WTC11 (cell line): ENCODE measurements at regions not wholly inside any gene's neighbourhood (a gene's known extent, or its start where the extent isn't known, plus 50 kb on each side); places are given as distances from the start of the nearest gene placed in this dataset.

Source experiments
- ATAC-seq: fragments of 200-7000 bp; cut with Tn5 transposase; 2 replicates; pipeline ENCODE4 v1.10.0; 2021; ENCODE audit warnings: mild to moderate bottlenecking, moderate library complexity
- CTCF ChIA-PET: fragments of 300-600 bp; sonication (Branson Sonifier 250); formaldehyde crosslinking; loops from one replicate; lab custom pipeline; 2021; ENCODE audit warnings: antibody characterized with exemption; lab: Charles Lee
- POLR2A ChIA-PET: fragments of 350-600 bp; sonication (Branson Sonifier 250); formaldehyde crosslinking; loops from one replicate; lab custom pipeline; 2021; ENCODE audit warnings: antibody characterized with exemption; lab: Charles Lee
- DNase-seq: peaks from one replicate; pipeline ENCODE4 v3.0.0; 2021; ENCODE audit warnings: low spot score
- H3K27ac Mint-ChIP-seq: 2 replicates; pipeline ENCODE4 v1.8.0; 2021; ENCODE audit warnings: mixed read lengths
- H3K27me3 Mint-ChIP-seq: 2 replicates; pipeline ENCODE4 v1.8.0; 2021; ENCODE audit warnings: low read depth, mild to moderate bottlenecking, moderate library complexity, mixed read lengths
- H3K36me3 Mint-ChIP-seq: 2 replicates; pipeline ENCODE4 v1.8.0; 2021; ENCODE audit warnings: mixed read lengths
- H3K4me1 Mint-ChIP-seq: 2 replicates; pipeline ENCODE4 v1.8.0; 2022; ENCODE audit warnings: mixed read lengths
- H3K4me3 Mint-ChIP-seq: 2 replicates; pipeline ENCODE4 v1.8.0; 2021; ENCODE audit warnings: mild to moderate bottlenecking, moderate library complexity, mixed read lengths
- H3K9me3 Mint-ChIP-seq: 2 replicates; pipeline ENCODE4 v1.8.0; 2021; ENCODE audit warnings: mixed read lengths
- FOXP1 ChIP-seq: sonication (generic); formaldehyde crosslinking; IDR thresholded peaks from 2 replicates; pipeline ENCODE4 v1.8.0; 2022; ENCODE audit warnings: missing genetic modification reagents, mild to moderate bottlenecking, moderate library complexity, borderline replicate concordance
- MXD4 ChIP-seq: fragments of 250-450 bp; sonication (Bioruptor Pico); IDR thresholded peaks from 2 replicates; pipeline ENCODE4 v1.8.0; 2021; ENCODE audit warnings: mild to moderate bottlenecking, moderate library complexity, borderline replicate concordance
- NFATC4 ChIP-seq: fragments of 250-450 bp; sonication (Bioruptor Pico); IDR thresholded peaks from 2 replicates; pipeline ENCODE4 v1.9.0; 2021; ENCODE audit warnings: mild to moderate bottlenecking
- PRRX2 ChIP-seq: fragments of 250-450 bp; sonication (Bioruptor Pico); IDR thresholded peaks from 2 replicates; pipeline ENCODE4 v1.8.0; 2021; ENCODE audit warnings: mild to moderate bottlenecking
- SMAD3 ChIP-seq: sonication (generic); formaldehyde crosslinking; IDR thresholded peaks from 2 replicates; pipeline ENCODE4 v1.8.0; 2022; ENCODE audit warnings: missing genetic modification reagents, mild to moderate bottlenecking, borderline replicate concordance
- ZNF416 ChIP-seq: fragments of 250-450 bp; sonication (Bioruptor Pico); IDR thresholded peaks from 2 replicates; pipeline ENCODE4 v1.9.0; 2021; ENCODE audit warnings: mild to moderate bottlenecking, inconsistent platforms
- TF ChIP-seq, protein P1 (sequence below): fragments of 250-450 bp; sonication (Bioruptor Pico); IDR thresholded peaks from 2 replicates; pipeline ENCODE4 v1.8.0; 2021; ENCODE audit warnings: mild to moderate bottlenecking
- TF ChIP-seq, protein P2 (sequence below): sonication (generic); formaldehyde crosslinking; IDR thresholded peaks from 2 replicates; pipeline ENCODE4 v1.8.1; 2023; ENCODE audit warnings: mild to moderate bottlenecking, missing genetic modification reagents, moderate library complexity
- TF ChIP-seq, protein P3 (sequence below): sonication (generic); formaldehyde crosslinking; IDR thresholded peaks from 2 replicates; pipeline ENCODE4 v1.8.1; 2023; ENCODE audit warnings: mild to moderate bottlenecking, missing genetic modification reagents
- TF ChIP-seq, protein P4 (sequence below): sonication (generic); formaldehyde crosslinking; IDR thresholded peaks from 2 replicates; pipeline ENCODE4 v1.8.1; 2022; ENCODE audit warnings: low read depth, mild to moderate bottlenecking, moderate library complexity, missing genetic modification reagents, borderline replicate concordance
- TF ChIP-seq, protein P5 (sequence below): sonication (generic); formaldehyde crosslinking; IDR thresholded peaks from 2 replicates; pipeline ENCODE4 v1.8.0; 2022; ENCODE audit warnings: mild to moderate bottlenecking, missing genetic modification reagents
- TF ChIP-seq, protein P6 (sequence below): sonication (generic); formaldehyde crosslinking; IDR thresholded peaks from 2 replicates; pipeline ENCODE4 v1.8.1; 2023; ENCODE audit warnings: mild to moderate bottlenecking, missing genetic modification reagents, borderline replicate concordance

DNA sequence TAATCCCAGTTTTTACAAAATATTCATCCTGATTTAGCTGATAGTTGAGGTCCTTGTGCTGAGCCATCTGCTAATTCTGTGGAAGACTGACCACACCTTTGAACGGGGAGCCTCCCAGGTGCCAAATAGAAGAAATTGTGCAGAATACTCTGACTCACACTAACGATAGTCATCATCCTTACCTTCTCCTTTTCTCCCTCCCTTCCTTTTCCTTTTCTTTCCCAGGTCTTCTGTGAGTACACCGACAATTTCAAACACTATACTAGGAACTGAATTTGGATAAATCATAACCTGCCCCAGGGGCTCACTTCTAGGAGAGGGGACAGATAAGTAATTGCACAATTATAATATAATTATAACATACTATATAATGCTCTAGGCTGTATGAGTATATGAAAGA lies 73.1 kb upstream of the CTSC start:
- ATAC-seq = no peak
- Mint-ChIP-seq H3K9me3 (peaks cover 20% of the 10 kb centered on the region; the same call in 1 of the 2 replicates), H3K27me3 (no peaks in the 10 kb centered on the region), H3K27ac (no peak overlapping the region), H3K4me1 (0 out of 2 replicates have a peak, but pooled peaks cover 1% of the 10 kb centered on the region), H3K4me3 (no peak overlapping the region), H3K36me3 (no peaks in the 10 kb centered on the region)
- POLR2A ChIA-PET = no interaction called here
- no peak for DNase-seq
- TF ChIP-seq, protein P1, sequence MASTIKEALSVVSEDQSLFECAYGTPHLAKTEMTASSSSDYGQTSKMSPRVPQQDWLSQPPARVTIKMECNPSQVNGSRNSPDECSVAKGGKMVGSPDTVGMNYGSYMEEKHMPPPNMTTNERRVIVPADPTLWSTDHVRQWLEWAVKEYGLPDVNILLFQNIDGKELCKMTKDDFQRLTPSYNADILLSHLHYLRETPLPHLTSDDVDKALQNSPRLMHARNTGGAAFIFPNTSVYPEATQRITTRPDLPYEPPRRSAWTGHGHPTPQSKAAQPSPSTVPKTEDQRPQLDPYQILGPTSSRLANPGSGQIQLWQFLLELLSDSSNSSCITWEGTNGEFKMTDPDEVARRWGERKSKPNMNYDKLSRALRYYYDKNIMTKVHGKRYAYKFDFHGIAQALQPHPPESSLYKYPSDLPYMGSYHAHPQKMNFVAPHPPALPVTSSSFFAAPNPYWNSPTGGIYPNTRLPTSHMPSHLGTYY (CRISPR knock-in tag) = no peak
- TF ChIP-seq, protein P2, sequence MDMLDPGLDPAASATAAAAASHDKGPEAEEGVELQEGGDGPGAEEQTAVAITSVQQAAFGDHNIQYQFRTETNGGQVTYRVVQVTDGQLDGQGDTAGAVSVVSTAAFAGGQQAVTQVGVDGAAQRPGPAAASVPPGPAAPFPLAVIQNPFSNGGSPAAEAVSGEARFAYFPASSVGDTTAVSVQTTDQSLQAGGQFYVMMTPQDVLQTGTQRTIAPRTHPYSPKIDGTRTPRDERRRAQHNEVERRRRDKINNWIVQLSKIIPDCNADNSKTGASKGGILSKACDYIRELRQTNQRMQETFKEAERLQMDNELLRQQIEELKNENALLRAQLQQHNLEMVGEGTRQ (CRISPR knock-in tag) = no peak
- TF ChIP-seq, protein P3, sequence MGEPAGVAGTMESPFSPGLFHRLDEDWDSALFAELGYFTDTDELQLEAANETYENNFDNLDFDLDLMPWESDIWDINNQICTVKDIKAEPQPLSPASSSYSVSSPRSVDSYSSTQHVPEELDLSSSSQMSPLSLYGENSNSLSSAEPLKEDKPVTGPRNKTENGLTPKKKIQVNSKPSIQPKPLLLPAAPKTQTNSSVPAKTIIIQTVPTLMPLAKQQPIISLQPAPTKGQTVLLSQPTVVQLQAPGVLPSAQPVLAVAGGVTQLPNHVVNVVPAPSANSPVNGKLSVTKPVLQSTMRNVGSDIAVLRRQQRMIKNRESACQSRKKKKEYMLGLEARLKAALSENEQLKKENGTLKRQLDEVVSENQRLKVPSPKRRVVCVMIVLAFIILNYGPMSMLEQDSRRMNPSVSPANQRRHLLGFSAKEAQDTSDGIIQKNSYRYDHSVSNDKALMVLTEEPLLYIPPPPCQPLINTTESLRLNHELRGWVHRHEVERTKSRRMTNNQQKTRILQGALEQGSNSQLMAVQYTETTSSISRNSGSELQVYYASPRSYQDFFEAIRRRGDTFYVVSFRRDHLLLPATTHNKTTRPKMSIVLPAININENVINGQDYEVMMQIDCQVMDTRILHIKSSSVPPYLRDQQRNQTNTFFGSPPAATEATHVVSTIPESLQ = no peak
- TF ChIP-seq NFATC4 (CRISPR knock-in tag) (no peak), MXD4 (CRISPR knock-in tag) (no peak)
- TF ChIP-seq, protein P4, sequence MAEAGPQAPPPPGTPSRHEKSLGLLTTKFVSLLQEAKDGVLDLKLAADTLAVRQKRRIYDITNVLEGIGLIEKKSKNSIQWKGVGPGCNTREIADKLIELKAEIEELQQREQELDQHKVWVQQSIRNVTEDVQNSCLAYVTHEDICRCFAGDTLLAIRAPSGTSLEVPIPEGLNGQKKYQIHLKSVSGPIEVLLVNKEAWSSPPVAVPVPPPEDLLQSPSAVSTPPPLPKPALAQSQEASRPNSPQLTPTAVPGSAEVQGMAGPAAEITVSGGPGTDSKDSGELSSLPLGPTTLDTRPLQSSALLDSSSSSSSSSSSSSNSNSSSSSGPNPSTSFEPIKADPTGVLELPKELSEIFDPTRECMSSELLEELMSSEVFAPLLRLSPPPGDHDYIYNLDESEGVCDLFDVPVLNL (CRISPR knock-in tag) = no peak
- TF ChIP-seq, protein P5, sequence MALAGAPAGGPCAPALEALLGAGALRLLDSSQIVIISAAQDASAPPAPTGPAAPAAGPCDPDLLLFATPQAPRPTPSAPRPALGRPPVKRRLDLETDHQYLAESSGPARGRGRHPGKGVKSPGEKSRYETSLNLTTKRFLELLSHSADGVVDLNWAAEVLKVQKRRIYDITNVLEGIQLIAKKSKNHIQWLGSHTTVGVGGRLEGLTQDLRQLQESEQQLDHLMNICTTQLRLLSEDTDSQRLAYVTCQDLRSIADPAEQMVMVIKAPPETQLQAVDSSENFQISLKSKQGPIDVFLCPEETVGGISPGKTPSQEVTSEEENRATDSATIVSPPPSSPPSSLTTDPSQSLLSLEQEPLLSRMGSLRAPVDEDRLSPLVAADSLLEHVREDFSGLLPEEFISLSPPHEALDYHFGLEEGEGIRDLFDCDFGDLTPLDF (CRISPR knock-in tag) = no peak
- TF ChIP-seq, protein P6, sequence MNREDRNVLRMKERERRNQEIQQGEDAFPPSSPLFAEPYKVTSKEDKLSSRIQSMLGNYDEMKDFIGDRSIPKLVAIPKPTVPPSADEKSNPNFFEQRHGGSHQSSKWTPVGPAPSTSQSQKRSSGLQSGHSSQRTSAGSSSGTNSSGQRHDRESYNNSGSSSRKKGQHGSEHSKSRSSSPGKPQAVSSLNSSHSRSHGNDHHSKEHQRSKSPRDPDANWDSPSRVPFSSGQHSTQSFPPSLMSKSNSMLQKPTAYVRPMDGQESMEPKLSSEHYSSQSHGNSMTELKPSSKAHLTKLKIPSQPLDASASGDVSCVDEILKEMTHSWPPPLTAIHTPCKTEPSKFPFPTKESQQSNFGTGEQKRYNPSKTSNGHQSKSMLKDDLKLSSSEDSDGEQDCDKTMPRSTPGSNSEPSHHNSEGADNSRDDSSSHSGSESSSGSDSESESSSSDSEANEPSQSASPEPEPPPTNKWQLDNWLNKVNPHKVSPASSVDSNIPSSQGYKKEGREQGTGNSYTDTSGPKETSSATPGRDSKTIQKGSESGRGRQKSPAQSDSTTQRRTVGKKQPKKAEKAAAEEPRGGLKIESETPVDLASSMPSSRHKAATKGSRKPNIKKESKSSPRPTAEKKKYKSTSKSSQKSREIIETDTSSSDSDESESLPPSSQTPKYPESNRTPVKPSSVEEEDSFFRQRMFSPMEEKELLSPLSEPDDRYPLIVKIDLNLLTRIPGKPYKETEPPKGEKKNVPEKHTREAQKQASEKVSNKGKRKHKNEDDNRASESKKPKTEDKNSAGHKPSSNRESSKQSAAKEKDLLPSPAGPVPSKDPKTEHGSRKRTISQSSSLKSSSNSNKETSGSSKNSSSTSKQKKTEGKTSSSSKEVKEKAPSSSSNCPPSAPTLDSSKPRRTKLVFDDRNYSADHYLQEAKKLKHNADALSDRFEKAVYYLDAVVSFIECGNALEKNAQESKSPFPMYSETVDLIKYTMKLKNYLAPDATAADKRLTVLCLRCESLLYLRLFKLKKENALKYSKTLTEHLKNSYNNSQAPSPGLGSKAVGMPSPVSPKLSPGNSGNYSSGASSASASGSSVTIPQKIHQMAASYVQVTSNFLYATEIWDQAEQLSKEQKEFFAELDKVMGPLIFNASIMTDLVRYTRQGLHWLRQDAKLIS = no peak
- CTCF ChIA-PET = no interaction called here

DNA sequence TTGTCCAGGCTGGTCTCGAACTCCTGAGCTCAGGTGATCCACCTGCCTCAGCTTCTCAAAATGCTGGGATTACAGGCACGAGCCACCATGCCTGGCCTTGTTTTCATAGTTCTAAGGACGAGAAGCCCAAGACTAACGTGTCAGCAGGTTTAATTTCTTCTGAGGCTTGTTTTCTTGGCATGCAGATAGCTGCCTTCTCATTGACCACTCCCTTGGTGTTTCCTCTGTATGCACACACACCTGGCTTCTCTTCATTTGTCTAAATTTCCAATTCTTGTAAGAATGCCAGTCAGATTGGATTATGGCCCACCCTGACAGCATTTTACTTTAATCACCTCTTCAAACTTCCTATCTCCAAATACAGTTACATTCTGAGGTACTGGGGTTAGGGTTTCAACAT lies 72.5 kb upstream of the CTSC start:
- TF ChIP-seq SMAD3 (no peak), FOXP1 (CRISPR knock-in tag) (no peak), ZNF416 (no peak), PRRX2 (CRISPR knock-in tag) (no peak)
- POLR2A ChIA-PET = no interaction called here
- DNase-seq (no peak), ATAC-seq (no peak)
- Mint-ChIP-seq H3K4me1 (0 out of 2 replicates have a peak, but pooled peaks cover 4% of the 10 kb centered on the region), H3K4me3 (no peak overlapping the region), H3K36me3 (no peaks in the 10 kb centered on the region), H3K27me3 (no peaks in the 10 kb centered on the region), H3K27ac (no peak overlapping the region), H3K9me3 (peaks cover 20% of the 10 kb centered on the region; the same call in 1 of the 2 replicates)
- CTCF ChIA-PET = no interaction called here
